ENCODE measurements at regions not wholly inside any gene's neighbourhood (a gene's known extent, or its start where the extent isn't known, plus 50 kb on each side); places are given as distances from the start of the nearest gene placed in this dataset.
"Not testable (repeated sequence)": the region's sequence is repeated elsewhere in the genome, so short reads cannot be mapped to it uniquely, and the experiment has no call there.

- DNase-seq (ENCODE audit: low read depth) = not testable (repeated sequence)
Observed at GRCh38 chrY:13627323-13627722, 76.4 kb upstream of the TMSB4Y start.

DNA sequence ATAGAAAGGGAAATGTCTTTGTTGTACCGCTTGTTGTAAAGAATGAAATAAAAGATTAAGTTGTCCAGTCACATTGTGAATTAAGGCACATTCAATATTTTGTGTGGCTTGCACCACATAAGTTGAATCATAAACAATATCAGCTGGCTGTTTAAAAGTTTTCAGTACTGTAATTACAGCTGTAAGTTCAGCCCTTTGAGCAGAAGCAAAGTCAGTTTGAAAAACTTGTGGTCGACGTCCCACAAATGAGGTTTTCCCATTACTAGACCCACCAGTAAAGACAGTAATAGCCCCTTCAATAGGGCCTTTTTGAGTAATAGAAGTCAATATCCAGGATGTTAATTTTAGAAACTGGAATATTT lies 87.8 kb upstream of the TMSB4Y start:
- no peak for DNase-seq (ENCODE audit: low read depth)

- no peak for DNase-seq (ENCODE audit: low read depth)
Observed at GRCh38 chrY:13615301-13615942, 88.3 kb upstream of the TMSB4Y start.

DNA sequence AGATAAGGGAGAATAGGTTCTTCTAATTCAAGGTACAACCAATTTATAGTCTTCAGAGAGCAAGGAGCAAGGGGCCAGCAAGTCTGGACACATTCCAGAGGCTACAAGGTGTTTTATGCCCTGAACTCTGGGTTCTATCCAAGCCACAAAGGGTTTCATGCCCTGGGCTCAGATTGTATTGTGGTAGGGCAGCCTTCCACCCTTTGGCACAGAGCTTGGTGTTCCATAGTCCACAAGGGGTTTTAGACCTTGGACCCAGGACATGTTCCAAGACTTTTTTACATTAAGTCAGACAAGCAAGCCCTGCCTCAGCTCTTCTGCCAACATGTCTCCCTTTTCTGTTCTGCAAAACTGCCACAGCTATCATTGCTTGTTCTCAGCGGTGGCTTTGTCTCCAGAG lies 90.8 kb upstream of the TMSB4Y start:
- DNase-seq (ENCODE audit: low read depth) = no peak

DNA sequence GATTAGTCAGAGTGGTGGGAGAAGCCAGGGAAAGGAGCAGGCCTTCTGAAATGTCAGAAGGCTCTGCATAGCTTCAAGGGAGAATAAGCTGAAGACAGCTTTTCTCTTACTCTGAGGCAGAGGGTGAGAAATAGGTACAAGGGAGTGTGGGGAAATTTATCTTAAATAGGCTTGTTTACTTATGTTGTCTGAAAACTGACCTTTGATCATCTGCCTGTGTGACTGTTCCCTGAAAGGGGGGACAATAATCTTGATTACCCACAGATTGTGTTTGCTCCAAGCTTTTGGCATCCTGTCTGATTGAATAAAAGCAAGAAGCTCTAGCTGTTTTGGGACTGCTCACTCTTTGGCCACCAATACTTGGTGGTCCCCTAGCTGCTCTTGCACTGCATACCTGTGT lies 91.7 kb upstream of the TMSB4Y start:
- DNase-seq (ENCODE audit: low read depth) = no peak

- no peak for DNase-seq (ENCODE audit: low read depth)
Observed at GRCh38 chrY:13592450-13592849, 111.2 kb upstream of the TMSB4Y start.

- DNase-seq (ENCODE audit: low read depth) = not testable (repeated sequence)
Observed at GRCh38 chrY:13570931-13571330, 91.1 kb upstream of the UTY start.

GRCh38 chrY:13567186-13567585 lies 87.4 kb upstream of the UTY start:
- no peak for DNase-seq (ENCODE audit: low read depth)

- DNase-seq (ENCODE audit: low read depth) = no peak
Observed at GRCh38 chrY:13554949-13555348, 75.1 kb upstream of the UTY start.

DNA sequence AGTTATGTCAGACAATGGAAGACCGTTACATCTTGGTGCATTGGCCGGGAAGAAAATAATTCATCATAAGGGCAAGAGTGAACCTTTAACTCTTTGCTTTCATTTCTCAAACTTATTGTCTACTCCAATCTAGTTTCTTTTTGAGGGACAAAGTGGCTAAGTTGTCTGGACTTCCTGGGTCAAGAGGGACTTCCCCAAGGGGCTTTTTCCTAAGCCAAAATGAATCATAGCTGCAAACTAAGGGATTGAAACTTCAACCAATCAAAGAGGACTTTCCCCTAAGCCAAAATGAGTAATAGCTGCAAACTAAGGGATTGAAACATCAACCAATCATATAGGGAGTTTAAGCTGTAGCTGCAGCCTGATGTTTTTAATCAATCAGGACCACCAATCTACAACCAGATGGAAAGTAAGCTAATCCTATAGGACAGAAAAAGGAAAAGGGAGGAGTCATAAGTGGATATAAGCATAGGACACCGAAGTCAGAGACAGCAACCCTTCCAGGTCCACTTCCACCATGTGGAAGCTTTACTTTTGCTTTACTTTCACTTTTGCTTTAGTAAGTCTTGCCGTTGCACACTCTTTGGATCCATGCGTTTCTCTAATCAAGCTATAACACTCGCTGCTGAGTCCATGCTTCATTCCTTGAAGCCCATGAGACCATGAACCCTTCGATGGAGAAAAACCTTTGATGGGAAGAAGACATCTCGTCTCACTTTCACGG lies 72.7 kb upstream of the UTY start:
- DNase-seq (ENCODE audit: low read depth) = no peak

GRCh38 chrY:13551246-13551645 lies 71.4 kb upstream of the UTY start:
- DNase-seq (ENCODE audit: low read depth) = no peak

DNA sequence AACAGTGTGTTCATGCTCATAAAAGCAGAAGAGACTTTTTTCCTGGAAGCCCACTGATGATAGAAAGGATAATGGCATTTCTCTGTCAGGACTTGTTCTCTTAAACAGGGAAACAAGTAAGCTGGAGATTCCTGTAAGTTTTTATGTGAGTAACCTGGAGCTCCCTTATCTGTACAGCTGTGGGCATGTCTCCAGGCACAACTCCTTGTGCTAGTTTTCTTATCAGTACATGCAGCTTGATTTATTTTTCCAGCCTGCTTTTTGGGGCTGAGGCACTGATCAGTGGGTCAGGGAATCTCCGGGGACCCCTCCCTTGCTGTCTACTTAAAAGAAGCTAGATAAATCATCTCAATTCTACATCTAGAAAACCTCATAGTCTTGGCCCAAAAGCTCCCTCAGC lies 64.7 kb upstream of the UTY start:
- peak; percentile 44 for DNase-seq (ENCODE audit: low read depth)

DNA sequence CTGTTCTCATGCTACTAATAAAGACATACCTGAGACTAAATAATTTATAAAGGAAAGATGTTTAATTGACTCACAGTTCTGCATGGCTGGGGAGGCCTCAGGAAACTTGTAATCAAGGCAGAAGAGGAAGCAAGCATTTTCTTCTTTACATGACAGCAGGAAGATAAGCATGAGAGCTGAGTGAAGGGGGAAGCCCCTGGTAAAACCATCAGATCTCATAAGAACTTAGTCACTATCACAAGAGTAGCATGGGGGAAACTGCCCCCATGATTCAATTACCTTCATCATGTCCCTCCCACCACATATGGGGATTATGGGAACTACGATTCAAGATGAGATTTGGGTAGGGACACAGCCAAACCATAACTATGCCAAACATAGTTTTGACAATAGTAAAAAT lies 58.1 kb upstream of the UTY start:
- peak; percentile 59 for DNase-seq (ENCODE audit: low read depth)
